Tibial nerve (tissue), 4 donors: ENCODE measurements at regions not wholly inside any gene's neighbourhood (a gene's known extent, or its start where the extent isn't known, plus 50 kb on each side); places are given as distances from the start of the nearest gene placed in this dataset.

ENCODE experiments used
- DNase-seq, 2 donors: peaks; one replicate each; pipeline ENCODE4 v3.0.0-alpha.2; 2019; ENCODE audit warnings: low spot score in 2 of 2
- H3K27ac ChIP-seq, 4 donors: fragments of 200-600 bp; sonication (generic) in 3 of 4; one replicate each; pipeline ENCODE4 v1.5.1; 2017 to 2019; ENCODE audit warnings: mild to moderate bottlenecking in 1 of 4
- H3K27me3 ChIP-seq, 2 donors: fragments of 200-600 bp; sonication (generic) in 1 of 2; one replicate each; pipeline versions ENCODE4 v1.5.1 to v1.6.0; 2017 to 2019
- H3K36me3 ChIP-seq, 3 donors: fragments of 200-600 bp; sonication (generic); one replicate each; pipeline ENCODE4 v1.5.1; 2018 to 2019
- H3K4me1 ChIP-seq, 4 donors: fragments of 200-600 bp; sonication (generic) in 3 of 4; one replicate each; pipeline ENCODE4 v1.5.1; 2017 to 2019
- H3K4me3 ChIP-seq, 4 donors: fragments of 200-600 bp; sonication (generic) in 3 of 4; one replicate each; pipeline ENCODE4 v1.5.1; 2017 to 2019; ENCODE audit warnings: mild to moderate bottlenecking in 1 of 4, moderate library complexity in 1 of 4
- H3K9me3 ChIP-seq, 4 donors: fragments of 200-600 bp; sonication (generic) in 3 of 4; one replicate each; pipeline ENCODE4 v1.5.1; 2017 to 2019
- CTCF ChIP-seq, 5 experiments: fragments of 200-600 bp in 3 of 5; fragments of 450-650 bp in 2 of 5; sonication (generic) in 3 of 5; IDR thresholded peaks; one replicate each; pipeline ENCODE4 v1.5.1; 2016 to 2019; ENCODE audit warnings: antibody characterized with exemption in 5 of 5, mild to moderate bottlenecking in 3 of 5, moderate library complexity in 2 of 5
- EP300 ChIP-seq, 2 donors: sonication (generic); formaldehyde crosslinking; IDR thresholded peaks; one replicate each; pipeline ENCODE4 v1.6.1; 2017; ENCODE audit warnings: antibody characterized with exemption in 2 of 2, mild to moderate bottlenecking in 1 of 2
- POLR2A ChIP-seq, 2 donors: fragments of 450-650 bp; IDR thresholded peaks; one replicate each; pipeline ENCODE4 v1.6.1; 2017; ENCODE audit warnings: antibody characterized with exemption in 2 of 2, mild to moderate bottlenecking in 2 of 2, moderate library complexity in 2 of 2
- WGBS, 2 donors: methylation state at CpG; one replicate each; pipeline ENCODE4 v1.1.5; 2018; 5-methylcytosine and 5-hydroxymethylcytosine counted together

- Histone ChIP-seq H3K4me3 (no peak overlapping the region), H3K27ac (no peak overlapping the region), H3K4me1 (no peaks in the 10 kb centered on the region), H3K9me3 (no peaks in the 10 kb centered on the region), H3K36me3 (no peaks in the 10 kb centered on the region), H3K27me3 (peaks cover 0 to 34% of the 10 kb centered on the region in 2 donors)
- 52 to 60% methylated on average over 10 of the region's 10 CpGs for WGBS, 2 donors
- DNase-seq, result no peak
- TF ChIP-seq CTCF (IDR thresholded peaks at IDR 0.05) (no peak), POLR2A (IDR thresholded peaks at IDR 0.05) (no peak), EP300 (IDR thresholded peaks at IDR 0.05) (no peak)
These were observed 108.2 kb upstream of the TOP3B start for GRCh38 chr22:22090650-22091399.

- H3K27ac ChIP-seq, result no peak overlapping the region
- H3K9me3 ChIP-seq, result no peaks in the 10 kb centered on the region
- DNase-seq, result no peak
- H3K36me3 ChIP-seq, result no peaks in the 10 kb centered on the region
- no peaks in the 10 kb centered on the region for H3K4me1 ChIP-seq
- peaks cover 0 to 34% of the 10 kb centered on the region in 2 donors for H3K27me3 ChIP-seq
- TF ChIP-seq EP300 (IDR thresholded peaks at IDR 0.05), result no peak
- no peak for TF ChIP-seq POLR2A (IDR thresholded peaks at IDR 0.05)
- TF ChIP-seq CTCF (IDR thresholded peaks at IDR 0.05), result no peak
- 67 to 68% methylated on average over 3 of the region's 3 CpGs for WGBS, 2 donors
- H3K4me3 ChIP-seq, result no peak overlapping the region
These were observed 107.1 kb upstream of the TOP3B start for GRCh38 chr22:22089459-22090308.

GRCh38 chr22:22088658-22089458 lies 106.3 kb upstream of the TOP3B start:
- 72 to 73% methylated on average over 5 to 9 of the region's 9 CpGs for WGBS, 2 donors
- H3K36me3 ChIP-seq, result no peaks in the 10 kb centered on the region
- H3K27ac ChIP-seq, result no peak overlapping the region
- H3K4me1 ChIP-seq, result no peaks in the 10 kb centered on the region
- H3K4me3 ChIP-seq, result no peak overlapping the region
- DNase-seq, result no peak
- peaks cover 0 to 34% of the 10 kb centered on the region in 2 donors for H3K27me3 ChIP-seq
- H3K9me3 ChIP-seq, result no peaks in the 10 kb centered on the region
- no peak for TF ChIP-seq POLR2A (IDR thresholded peaks at IDR 0.05)
- no peak for TF ChIP-seq CTCF (IDR thresholded peaks at IDR 0.05)
- TF ChIP-seq EP300 (IDR thresholded peaks at IDR 0.05), result no peak

GRCh38 chr22:22087854-22088657 lies 105.5 kb upstream of the TOP3B start:
- H3K9me3 ChIP-seq, result no peaks in the 10 kb centered on the region
- no peak overlapping the region for H3K4me3 ChIP-seq
- TF ChIP-seq POLR2A (IDR thresholded peaks at IDR 0.05) (no peak), CTCF (IDR thresholded peaks at IDR 0.05) (no peak), EP300 (IDR thresholded peaks at IDR 0.05) (no peak)
- H3K27ac ChIP-seq, result no peak overlapping the region
- no peak for DNase-seq
- H3K36me3 ChIP-seq, result no peaks in the 10 kb centered on the region
- H3K27me3 ChIP-seq, result peaks cover 0 to 29% of the 10 kb centered on the region in 2 donors
- no peaks in the 10 kb centered on the region for H3K4me1 ChIP-seq
- 88 to 92% methylated on average over 10 of the region's 10 CpGs for WGBS, 2 donors
